PC-3 (cell line): ENCODE measurements at regions not wholly inside any gene's neighbourhood (a gene's known extent, or its start where the extent isn't known, plus 50 kb on each side); places are given as distances from the start of the nearest gene placed in this dataset.

ENCODE experiments used
- EZH2phosphoT487 ChIP-seq: fragments of 300-600 bp; sonication (generic); IDR thresholded peaks from 2 replicates; pipeline ENCODE4 v1.6.1; 2018; ENCODE audit warnings: mild to moderate bottlenecking, antibody characterized with exemption, low read length, borderline replicate concordance
- TF ChIP-seq, protein P1 (sequence below): fragments of 300-600 bp; sonication (generic); conservative IDR thresholded peaks from 2 replicates; pipeline ENCODE4 v1.5.1; 2017; ENCODE audit warnings: antibody characterized with exemption, low read depth, mild to moderate bottlenecking, low read length

DNA sequence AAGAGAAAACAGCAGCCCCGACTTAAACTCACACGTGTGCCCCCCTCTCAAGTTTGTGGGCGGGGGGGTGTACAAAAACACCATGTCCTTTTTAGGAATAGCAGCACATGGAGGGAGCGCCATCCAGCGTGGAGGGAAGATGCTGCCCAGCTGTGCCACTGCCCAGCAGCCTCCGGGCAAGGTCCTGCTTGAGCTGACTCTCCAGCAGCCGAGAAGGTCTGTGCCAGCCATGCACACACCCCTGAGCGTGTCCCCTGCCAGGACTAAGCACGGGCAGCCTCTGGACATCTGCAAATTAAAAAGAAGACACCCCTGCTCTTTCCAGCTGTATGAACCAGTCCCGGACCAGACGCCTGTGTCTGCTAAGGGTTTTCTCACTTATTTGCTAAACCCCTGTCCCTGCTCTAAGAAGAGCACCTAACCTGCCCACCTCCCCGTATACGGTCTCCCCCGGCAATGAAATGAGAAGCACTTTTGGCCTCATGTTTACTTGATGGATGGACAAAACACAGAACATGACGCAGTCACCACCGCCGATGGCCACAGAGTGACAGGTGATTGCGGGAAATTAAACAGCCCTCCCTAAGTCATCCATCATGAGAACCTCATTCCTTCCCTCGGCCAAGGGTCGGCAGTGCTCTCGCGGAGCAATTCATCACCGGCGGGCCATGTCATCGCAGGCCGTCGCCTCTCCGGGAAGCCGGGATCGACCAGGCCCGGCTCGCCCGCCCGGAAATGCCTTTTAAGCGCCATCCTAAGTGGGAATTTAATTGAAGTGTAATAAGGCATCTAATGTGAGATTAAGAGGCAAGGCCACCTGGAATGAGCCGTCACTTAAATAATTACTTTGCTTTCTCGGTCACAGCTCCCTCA, 96.9 kb downstream of the OLFM1 start:
- TF ChIP-seq, protein P1, sequence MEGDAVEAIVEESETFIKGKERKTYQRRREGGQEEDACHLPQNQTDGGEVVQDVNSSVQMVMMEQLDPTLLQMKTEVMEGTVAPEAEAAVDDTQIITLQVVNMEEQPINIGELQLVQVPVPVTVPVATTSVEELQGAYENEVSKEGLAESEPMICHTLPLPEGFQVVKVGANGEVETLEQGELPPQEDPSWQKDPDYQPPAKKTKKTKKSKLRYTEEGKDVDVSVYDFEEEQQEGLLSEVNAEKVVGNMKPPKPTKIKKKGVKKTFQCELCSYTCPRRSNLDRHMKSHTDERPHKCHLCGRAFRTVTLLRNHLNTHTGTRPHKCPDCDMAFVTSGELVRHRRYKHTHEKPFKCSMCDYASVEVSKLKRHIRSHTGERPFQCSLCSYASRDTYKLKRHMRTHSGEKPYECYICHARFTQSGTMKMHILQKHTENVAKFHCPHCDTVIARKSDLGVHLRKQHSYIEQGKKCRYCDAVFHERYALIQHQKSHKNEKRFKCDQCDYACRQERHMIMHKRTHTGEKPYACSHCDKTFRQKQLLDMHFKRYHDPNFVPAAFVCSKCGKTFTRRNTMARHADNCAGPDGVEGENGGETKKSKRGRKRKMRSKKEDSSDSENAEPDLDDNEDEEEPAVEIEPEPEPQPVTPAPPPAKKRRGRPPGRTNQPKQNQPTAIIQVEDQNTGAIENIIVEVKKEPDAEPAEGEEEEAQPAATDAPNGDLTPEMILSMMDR = no peak
- no peak for TF ChIP-seq EZH2phosphoT487
